SK-N-SH treated with all-trans-retinoic acid at 6 μM for 48 hours (cell line): ENCODE measurements at regions not wholly inside any gene's neighbourhood (a gene's known extent, or its start where the extent isn't known, plus 50 kb on each side); places are given as distances from the start of the nearest gene placed in this dataset.

Source experiments
- ATAC-seq: fragments of 200-7000 bp; cut with Tn5 transposase; 3 replicates; pipeline ENCODE4 v1.9.1; 2020; ENCODE audit warnings: mild to moderate bottlenecking, moderate library complexity
- ARNTL ChIP-seq: fragments of 450-650 bp; formaldehyde crosslinking; IDR thresholded peaks from 2 replicates; pipeline ENCODE4 v1.5.0; 2020; ENCODE audit warnings: low read depth, mild to moderate bottlenecking, moderate library complexity, borderline replicate concordance
- BACH2 ChIP-seq: fragments of 250-450 bp; sonication (Bioruptor Pico); IDR thresholded peaks from 2 replicates; pipeline ENCODE4 v1.9.0; 2021; ENCODE audit warnings: mild to moderate bottlenecking, borderline replicate concordance
- CSDC2 ChIP-seq: fragments of 250-450 bp; sonication (Bioruptor Pico); IDR thresholded peaks from 2 replicates; pipeline ENCODE4 v1.5.0; 2020; ENCODE audit warnings: mild to moderate bottlenecking, moderate library complexity
- ESRRG ChIP-seq: fragments of 250-450 bp; sonication (Bioruptor Pico); IDR thresholded peaks from 2 replicates; pipeline ENCODE4 v1.6.1; 2021; ENCODE audit warnings: mild to moderate bottlenecking
- GLIS3 ChIP-seq: fragments of 250-450 bp; sonication (Bioruptor Pico); IDR thresholded peaks from 2 replicates; pipeline ENCODE4 v1.5.0; 2020; ENCODE audit warnings: mild to moderate bottlenecking, moderate library complexity
- ISL1 ChIP-seq: fragments of 250-450 bp; sonication (Bioruptor Pico); IDR thresholded peaks from 2 replicates; pipeline ENCODE4 v2.1.2; 2022; ENCODE audit warnings: mild to moderate bottlenecking, moderate library complexity
- OSR1 ChIP-seq: fragments of 250-450 bp; sonication (Bioruptor Pico); IDR thresholded peaks from 2 replicates; pipeline ENCODE4 v1.8.0; 2022; ENCODE audit warnings: moderate library complexity, mild to moderate bottlenecking, inconsistent platforms
- PATZ1 ChIP-seq: fragments of 250-450 bp; sonication (Bioruptor Pico); IDR thresholded peaks from 2 replicates; pipeline ENCODE4 v1.8.0; 2020; ENCODE audit warnings: mild to moderate bottlenecking, moderate library complexity, borderline replicate concordance
- PPARA ChIP-seq: fragments of 250-450 bp; sonication (Bioruptor Pico); IDR thresholded peaks from 2 replicates; pipeline ENCODE4 v1.5.0; 2020; ENCODE audit warnings: mild to moderate bottlenecking, borderline replicate concordance
- RARB ChIP-seq: fragments of 250-450 bp; sonication (Bioruptor Pico); IDR thresholded peaks from 2 replicates; pipeline ENCODE4 v1.8.0; 2021; ENCODE audit warnings: mild to moderate bottlenecking, moderate library complexity
- SNAI2 ChIP-seq: fragments of 250-450 bp; sonication (Bioruptor Pico); IDR thresholded peaks from 2 replicates; pipeline ENCODE4 v1.5.0; 2020; ENCODE audit warnings: mild to moderate bottlenecking, moderate library complexity
- TCF4 ChIP-seq: fragments of 250-450 bp; sonication (Bioruptor Pico); IDR thresholded peaks from 2 replicates; pipeline ENCODE4 v1.8.0; 2021; ENCODE audit warnings: mild to moderate bottlenecking, moderate library complexity, borderline replicate concordance
- TOX ChIP-seq: fragments of 250-450 bp; sonication (Bioruptor Pico); IDR thresholded peaks from 2 replicates; pipeline ENCODE4 v1.8.0; 2021; ENCODE audit warnings: mild to moderate bottlenecking, moderate library complexity, borderline replicate concordance
- ZC3H10 ChIP-seq: fragments of 250-450 bp; sonication (Bioruptor Pico); IDR thresholded peaks from 2 replicates; pipeline ENCODE4 v1.5.1; 2021; ENCODE audit warnings: mild to moderate bottlenecking, moderate library complexity
- ZFP3 ChIP-seq: fragments of 250-450 bp; sonication (Bioruptor Pico); IDR thresholded peaks from 2 replicates; pipeline ENCODE4 v1.5.0; 2020; ENCODE audit warnings: mild to moderate bottlenecking, moderate library complexity
- ZNF565 ChIP-seq: fragments of 450-650 bp; formaldehyde crosslinking; conservative IDR thresholded peaks from 2 replicates; pipeline ENCODE4 v1.5.0; 2020; ENCODE audit warnings: low read depth, mild to moderate bottlenecking, moderate library complexity
- ZNF70 ChIP-seq: fragments of 450-650 bp; formaldehyde crosslinking; IDR thresholded peaks from 2 replicates; pipeline ENCODE4 v1.5.0; 2020; ENCODE audit warnings: mild to moderate bottlenecking, moderate library complexity
- ZNF8 ChIP-seq: fragments of 450-650 bp; formaldehyde crosslinking; IDR thresholded peaks from 2 replicates; pipeline ENCODE4 v1.5.0; 2020; ENCODE audit warnings: mild to moderate bottlenecking, moderate library complexity
- TF ChIP-seq, protein P1 (sequence below): fragments of 250-450 bp; sonication (Bioruptor Pico); IDR thresholded peaks from 2 replicates; pipeline ENCODE4 v1.5.1; 2021; ENCODE audit warnings: mild to moderate bottlenecking, moderate library complexity
- TF ChIP-seq, protein P2 (sequence below): fragments of 250-450 bp; sonication (Bioruptor Pico); IDR thresholded peaks from 2 replicates; pipeline ENCODE4 v1.8.0; 2021; ENCODE audit warnings: low read depth, mild to moderate bottlenecking, moderate library complexity, borderline replicate concordance
- TF ChIP-seq, protein P3 (sequence below): fragments of 250-450 bp; sonication (Bioruptor Pico); IDR thresholded peaks from 2 replicates; pipeline ENCODE4 v1.5.0; 2020; ENCODE audit warnings: mild to moderate bottlenecking, moderate library complexity
- TF ChIP-seq, protein P4 (sequence below): fragments of 250-450 bp; sonication (Bioruptor Pico); IDR thresholded peaks from 2 replicates; pipeline ENCODE4 v1.5.1; 2020; ENCODE audit warnings: low read depth, mild to moderate bottlenecking, moderate library complexity

DNA sequence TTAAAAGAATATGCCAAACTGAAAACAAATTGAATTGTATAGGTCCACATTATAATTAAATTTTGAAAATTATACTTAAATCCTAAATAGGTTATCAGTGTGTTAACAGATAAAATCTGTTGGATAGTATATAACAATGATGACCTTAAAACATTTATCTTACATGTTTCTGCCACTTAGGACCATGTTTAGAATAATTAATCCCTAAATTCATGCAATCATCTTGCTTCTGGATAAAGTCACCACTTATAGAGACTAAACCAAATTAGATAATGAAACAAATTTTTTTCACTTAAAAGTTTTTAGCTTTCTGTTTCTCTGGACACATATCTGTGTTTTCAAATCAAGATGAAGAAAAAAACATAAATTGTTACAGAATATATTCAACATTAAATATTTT lies 511.7 kb upstream of the MIR17HG start:
- no peak for TF ChIP-seq CSDC2
- no peak for TF ChIP-seq GLIS3 (CRISPR knock-in tag)
- TF ChIP-seq TCF4 = peak; percentile 81
- no peak for TF ChIP-seq SNAI2 (CRISPR knock-in tag)
- TF ChIP-seq BACH2 (CRISPR knock-in tag) = no peak
- no peak for TF ChIP-seq ZNF565 (CRISPR knock-in tag)
- peak; percentile 18; the same call in 1 of the 2 replicates for TF ChIP-seq ISL1 (CRISPR knock-in tag)
- no peak for TF ChIP-seq ZNF8 (CRISPR knock-in tag)
- no peak for TF ChIP-seq TOX (CRISPR knock-in tag)
- TF ChIP-seq PPARA (CRISPR knock-in tag) = no peak
- TF ChIP-seq, protein P1, sequence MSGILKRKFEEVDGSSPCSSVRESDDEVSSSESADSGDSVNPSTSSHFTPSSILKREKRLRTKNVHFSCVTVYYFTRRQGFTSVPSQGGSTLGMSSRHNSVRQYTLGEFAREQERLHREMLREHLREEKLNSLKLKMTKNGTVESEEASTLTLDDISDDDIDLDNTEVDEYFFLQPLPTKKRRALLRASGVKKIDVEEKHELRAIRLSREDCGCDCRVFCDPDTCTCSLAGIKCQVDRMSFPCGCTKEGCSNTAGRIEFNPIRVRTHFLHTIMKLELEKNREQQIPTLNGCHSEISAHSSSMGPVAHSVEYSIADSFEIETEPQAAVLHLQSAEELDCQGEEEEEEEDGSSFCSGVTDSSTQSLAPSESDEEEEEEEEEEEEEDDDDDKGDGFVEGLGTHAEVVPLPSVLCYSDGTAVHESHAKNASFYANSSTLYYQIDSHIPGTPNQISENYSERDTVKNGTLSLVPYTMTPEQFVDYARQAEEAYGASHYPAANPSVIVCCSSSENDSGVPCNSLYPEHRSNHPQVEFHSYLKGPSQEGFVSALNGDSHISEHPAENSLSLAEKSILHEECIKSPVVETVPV (CRISPR knock-in tag) = no peak
- no peak for TF ChIP-seq PATZ1 (CRISPR knock-in tag)
- TF ChIP-seq ARNTL (CRISPR knock-in tag) = no peak
- TF ChIP-seq RARB (CRISPR knock-in tag) = no peak
- TF ChIP-seq, all 23 proteins: peak for 2
- no peak for ATAC-seq

DNA sequence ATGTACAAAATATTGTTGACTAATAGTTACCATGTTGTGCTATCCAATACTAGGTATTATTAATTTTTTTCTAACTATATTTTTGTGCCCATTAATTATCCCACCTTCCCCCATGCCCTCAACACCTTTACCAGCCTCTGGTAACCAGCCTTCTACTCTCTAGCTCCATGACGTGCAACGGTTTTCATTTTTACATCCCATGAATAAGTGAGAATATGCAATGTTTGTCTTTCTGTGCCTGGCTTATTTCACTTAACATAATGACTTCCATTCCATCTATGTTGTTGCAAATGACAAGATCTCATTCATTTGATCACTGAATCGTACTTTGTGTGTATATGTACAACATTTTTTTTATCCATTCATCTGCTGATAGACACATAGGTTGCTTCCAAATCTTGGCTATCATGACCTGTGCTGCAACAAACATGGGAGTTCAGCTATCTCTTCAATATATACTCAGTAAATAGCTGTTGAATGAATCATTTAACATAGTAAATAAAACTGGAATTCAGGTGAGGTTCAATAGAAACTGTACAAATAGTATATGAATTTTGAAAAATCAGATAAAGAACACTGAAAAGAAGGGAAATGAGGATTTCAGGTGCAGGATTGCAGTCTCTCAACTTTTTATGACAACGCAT lies 509.0 kb upstream of the MIR17HG start:
- TF ChIP-seq, protein P2, sequence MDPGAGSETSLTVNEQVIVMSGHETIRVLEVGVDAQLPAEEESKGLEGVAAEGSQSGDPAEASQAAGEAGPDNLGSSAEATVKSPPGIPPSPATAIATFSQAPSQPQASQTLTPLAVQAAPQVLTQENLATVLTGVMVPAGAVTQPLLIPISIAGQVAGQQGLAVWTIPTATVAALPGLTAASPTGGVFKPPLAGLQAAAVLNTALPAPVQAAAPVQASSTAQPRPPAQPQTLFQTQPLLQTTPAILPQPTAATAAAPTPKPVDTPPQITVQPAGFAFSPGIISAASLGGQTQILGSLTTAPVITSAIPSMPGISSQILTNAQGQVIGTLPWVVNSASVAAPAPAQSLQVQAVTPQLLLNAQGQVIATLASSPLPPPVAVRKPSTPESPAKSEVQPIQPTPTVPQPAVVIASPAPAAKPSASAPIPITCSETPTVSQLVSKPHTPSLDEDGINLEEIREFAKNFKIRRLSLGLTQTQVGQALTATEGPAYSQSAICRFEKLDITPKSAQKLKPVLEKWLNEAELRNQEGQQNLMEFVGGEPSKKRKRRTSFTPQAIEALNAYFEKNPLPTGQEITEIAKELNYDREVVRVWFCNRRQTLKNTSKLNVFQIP (CRISPR knock-in tag) = no peak
- TF ChIP-seq TOX (CRISPR knock-in tag) (no peak), ZNF70 (CRISPR knock-in tag) (no peak), RARB (CRISPR knock-in tag) (no peak), ZFP3 (CRISPR knock-in tag) (no peak), BACH2 (CRISPR knock-in tag) (no peak), PPARA (CRISPR knock-in tag) (no peak), ISL1 (CRISPR knock-in tag) (no peak), GLIS3 (CRISPR knock-in tag) (no peak), PATZ1 (CRISPR knock-in tag) (no peak), ESRRG (CRISPR knock-in tag) (no peak), OSR1 (CRISPR knock-in tag) (no peak), ZC3H10 (CRISPR knock-in tag) (no peak), TCF4 (no peak), ZNF8 (CRISPR knock-in tag) (no peak), ARNTL (CRISPR knock-in tag) (no peak), CSDC2 (no peak), ZNF565 (CRISPR knock-in tag) (no peak)
- TF ChIP-seq, protein P3, sequence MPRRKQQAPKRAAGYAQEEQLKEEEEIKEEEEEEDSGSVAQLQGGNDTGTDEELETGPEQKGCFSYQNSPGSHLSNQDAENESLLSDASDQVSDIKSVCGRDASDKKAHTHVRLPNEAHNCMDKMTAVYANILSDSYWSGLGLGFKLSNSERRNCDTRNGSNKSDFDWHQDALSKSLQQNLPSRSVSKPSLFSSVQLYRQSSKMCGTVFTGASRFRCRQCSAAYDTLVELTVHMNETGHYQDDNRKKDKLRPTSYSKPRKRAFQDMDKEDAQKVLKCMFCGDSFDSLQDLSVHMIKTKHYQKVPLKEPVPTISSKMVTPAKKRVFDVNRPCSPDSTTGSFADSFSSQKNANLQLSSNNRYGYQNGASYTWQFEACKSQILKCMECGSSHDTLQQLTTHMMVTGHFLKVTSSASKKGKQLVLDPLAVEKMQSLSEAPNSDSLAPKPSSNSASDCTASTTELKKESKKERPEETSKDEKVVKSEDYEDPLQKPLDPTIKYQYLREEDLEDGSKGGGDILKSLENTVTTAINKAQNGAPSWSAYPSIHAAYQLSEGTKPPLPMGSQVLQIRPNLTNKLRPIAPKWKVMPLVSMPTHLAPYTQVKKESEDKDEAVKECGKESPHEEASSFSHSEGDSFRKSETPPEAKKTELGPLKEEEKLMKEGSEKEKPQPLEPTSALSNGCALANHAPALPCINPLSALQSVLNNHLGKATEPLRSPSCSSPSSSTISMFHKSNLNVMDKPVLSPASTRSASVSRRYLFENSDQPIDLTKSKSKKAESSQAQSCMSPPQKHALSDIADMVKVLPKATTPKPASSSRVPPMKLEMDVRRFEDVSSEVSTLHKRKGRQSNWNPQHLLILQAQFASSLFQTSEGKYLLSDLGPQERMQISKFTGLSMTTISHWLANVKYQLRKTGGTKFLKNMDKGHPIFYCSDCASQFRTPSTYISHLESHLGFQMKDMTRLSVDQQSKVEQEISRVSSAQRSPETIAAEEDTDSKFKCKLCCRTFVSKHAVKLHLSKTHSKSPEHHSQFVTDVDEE (CRISPR knock-in tag) = no peak
- TF ChIP-seq, protein P4, sequence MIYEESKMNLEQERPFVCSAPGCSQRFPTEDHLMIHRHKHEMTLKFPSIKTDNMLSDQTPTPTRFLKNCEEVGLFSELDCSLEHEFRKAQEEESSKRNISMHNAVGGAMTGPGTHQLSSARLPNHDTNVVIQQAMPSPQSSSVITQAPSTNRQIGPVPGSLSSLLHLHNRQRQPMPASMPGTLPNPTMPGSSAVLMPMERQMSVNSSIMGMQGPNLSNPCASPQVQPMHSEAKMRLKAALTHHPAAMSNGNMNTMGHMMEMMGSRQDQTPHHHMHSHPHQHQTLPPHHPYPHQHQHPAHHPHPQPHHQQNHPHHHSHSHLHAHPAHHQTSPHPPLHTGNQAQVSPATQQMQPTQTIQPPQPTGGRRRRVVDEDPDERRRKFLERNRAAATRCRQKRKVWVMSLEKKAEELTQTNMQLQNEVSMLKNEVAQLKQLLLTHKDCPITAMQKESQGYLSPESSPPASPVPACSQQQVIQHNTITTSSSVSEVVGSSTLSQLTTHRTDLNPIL (CRISPR knock-in tag) = no peak
- TF ChIP-seq, all 23 proteins: peak for 0
- ATAC-seq = no peak
